ENCODE measurements at regions not wholly inside any gene's neighbourhood (a gene's known extent, or its start where the extent isn't known, plus 50 kb on each side); places are given as distances from the start of the nearest gene placed in this dataset.

- TF ChIP-seq EZH2phosphoT487 (IDR thresholded peaks at IDR 0.05; ENCODE audit: insufficient read depth, low read depth) (no peak), EZH2 (IDR thresholded peaks at IDR 0.05; ENCODE audit: insufficient read depth, poor library complexity, severe bottlenecking) (no peak)
- WGBS, 2 experiments (ENCODE audit: low coverage in 1 of 2, low lambda C conversion rate in 2 of 2, missing lambda C conversion rate in 2 of 2) = 87 to 90% methylated on average over 5 of the region's 5 CpGs
- Histone ChIP-seq H3K9me3 (ENCODE audit: low read depth) (no peaks in the 10 kb centered on the region), H3K4me1 (ENCODE audit: insufficient read depth) (no peaks in the 10 kb centered on the region; the same call in 1 of the 2 replicates), H2AFZ (no peak overlapping the region), H3K27me3 (replicated peaks; ENCODE audit: insufficient read depth) (no peaks in the 10 kb centered on the region), H4K20me1 (ENCODE audit: insufficient read depth) (no peaks in the 10 kb centered on the region), H3F3A (ENCODE audit: insufficient read depth) (0 out of 2 replicates have a peak, but pooled peaks cover 4% of the 10 kb centered on the region), H3K79me2 (ENCODE audit: insufficient read depth) (peaks cover 29% of the 10 kb centered on the region), H3K27ac (no peak overlapping the region), H3K9me2 (ENCODE audit: insufficient read depth) (no peaks in the 10 kb centered on the region), H3K4me2 (ENCODE audit: unreplicated experiment) (no peak overlapping the region), H3K9ac (no peak overlapping the region), H3K36me3 (ENCODE audit: low read depth) (no peaks in the 10 kb centered on the region), H3K4me3 (no peak overlapping the region)
- no peak for DNase-seq
- in situ Hi-C loops (cut with MboI) = no loop called here
Observed at GRCh38 chr5:167593329-167594060, 698.0 kb upstream of the WWC1 start.

- H3K9me3 ChIP-seq (ENCODE audit: low read depth) = no peaks in the 10 kb centered on the region
- TF ChIP-seq EZH2 (IDR thresholded peaks at IDR 0.05; ENCODE audit: insufficient read depth, poor library complexity, severe bottlenecking) = no peak
- in situ Hi-C loops (cut with MboI) = no loop called here
- H3F3A ChIP-seq (ENCODE audit: insufficient read depth) = no peaks in the 10 kb centered on the region
- no peak overlapping the region for H3K4me2 ChIP-seq (ENCODE audit: unreplicated experiment)
- no peaks in the 10 kb centered on the region for H3K27me3 ChIP-seq (replicated peaks; ENCODE audit: insufficient read depth)
- H2AFZ ChIP-seq = no peak overlapping the region
- no peaks in the 10 kb centered on the region for H4K20me1 ChIP-seq (ENCODE audit: insufficient read depth)
- no peaks in the 10 kb centered on the region for H3K36me3 ChIP-seq (ENCODE audit: low read depth)
- no peak for DNase-seq
- H3K9ac ChIP-seq = no peak overlapping the region
- peaks cover 26% of the 10 kb centered on the region for H3K79me2 ChIP-seq (ENCODE audit: insufficient read depth)
- no peaks in the 10 kb centered on the region for H3K9me2 ChIP-seq (ENCODE audit: insufficient read depth)
- H3K4me3 ChIP-seq = no peak overlapping the region
- H3K27ac ChIP-seq = no peak overlapping the region
- no peaks in the 10 kb centered on the region for H3K4me1 ChIP-seq (ENCODE audit: insufficient read depth)
Observed at GRCh38 chr5:167594061-167594435, 697.4 kb upstream of the WWC1 start.

DNA sequence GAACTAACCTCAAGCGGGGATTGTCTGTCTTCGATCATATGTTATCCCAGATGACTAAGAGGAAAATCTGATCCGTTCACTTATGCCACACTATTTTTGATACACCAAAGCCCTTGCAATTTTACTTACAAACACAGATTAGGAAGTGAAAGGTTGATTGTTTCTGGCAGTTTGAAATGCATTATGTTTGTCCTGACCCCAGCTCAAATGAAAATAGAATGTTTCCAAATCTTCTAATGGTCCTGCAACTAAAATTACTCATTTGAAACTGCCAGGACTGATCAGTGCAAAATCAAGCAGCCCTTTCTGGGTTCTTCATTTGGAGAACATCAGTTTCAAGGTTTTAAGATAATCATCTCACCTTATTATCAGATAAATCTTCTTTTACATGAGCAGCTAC, 696.7 kb upstream of the WWC1 start:
- in situ Hi-C loops (cut with MboI) = no loop called here
- DNase-seq = no peak
- Histone ChIP-seq H3K27ac (no peak overlapping the region), H3F3A (ENCODE audit: insufficient read depth) (no peaks in the 10 kb centered on the region), H3K9ac (no peak overlapping the region), H3K9me3 (ENCODE audit: low read depth) (no peaks in the 10 kb centered on the region), H3K79me2 (ENCODE audit: insufficient read depth) (peaks cover 23% of the 10 kb centered on the region), H4K20me1 (ENCODE audit: insufficient read depth) (no peaks in the 10 kb centered on the region), H3K4me3 (no peak overlapping the region), H3K36me3 (ENCODE audit: low read depth) (no peaks in the 10 kb centered on the region), H2AFZ (no peak overlapping the region), H3K4me1 (ENCODE audit: insufficient read depth) (no peaks in the 10 kb centered on the region), H3K27me3 (replicated peaks; ENCODE audit: insufficient read depth) (no peaks in the 10 kb centered on the region), H3K9me2 (ENCODE audit: insufficient read depth) (no peaks in the 10 kb centered on the region), H3K4me2 (ENCODE audit: unreplicated experiment) (no peak overlapping the region)
- 75 to 76% methylated on average over 3 of the region's 3 CpGs for WGBS, 2 experiments (ENCODE audit: low coverage in 1 of 2, low lambda C conversion rate in 2 of 2, missing lambda C conversion rate in 2 of 2)
- no peak for TF ChIP-seq EZH2 (IDR thresholded peaks at IDR 0.05; ENCODE audit: insufficient read depth, poor library complexity, severe bottlenecking)
- no peak for TF ChIP-seq EZH2phosphoT487 (IDR thresholded peaks at IDR 0.05; ENCODE audit: insufficient read depth, low read depth)

- H3K79me2 ChIP-seq (ENCODE audit: insufficient read depth) = peaks cover 19% of the 10 kb centered on the region
- 80 to 90% methylated on average over 3 of the region's 3 CpGs for WGBS, 2 experiments (ENCODE audit: low coverage in 1 of 2, low lambda C conversion rate in 2 of 2, missing lambda C conversion rate in 2 of 2)
- no peaks in the 10 kb centered on the region for H3K9me2 ChIP-seq (ENCODE audit: insufficient read depth)
- H3K36me3 ChIP-seq (ENCODE audit: low read depth) = no peaks in the 10 kb centered on the region
- TF ChIP-seq EZH2 (IDR thresholded peaks at IDR 0.05; ENCODE audit: insufficient read depth, poor library complexity, severe bottlenecking) (no peak), EZH2phosphoT487 (IDR thresholded peaks at IDR 0.05; ENCODE audit: insufficient read depth, low read depth) (no peak)
- H3F3A ChIP-seq (ENCODE audit: insufficient read depth) = no peaks in the 10 kb centered on the region
- no peaks in the 10 kb centered on the region for H4K20me1 ChIP-seq (ENCODE audit: insufficient read depth)
- no peak overlapping the region for H3K4me3 ChIP-seq
- no peaks in the 10 kb centered on the region for H3K27me3 ChIP-seq (replicated peaks; ENCODE audit: insufficient read depth)
- H3K27ac ChIP-seq = no peak overlapping the region
- no peak for DNase-seq
- in situ Hi-C loops (cut with MboI) = no loop called here
- H3K9me3 ChIP-seq (ENCODE audit: low read depth) = no peaks in the 10 kb centered on the region
- H3K4me2 ChIP-seq (ENCODE audit: unreplicated experiment) = no peak overlapping the region
- H2AFZ ChIP-seq = 0 out of 2 replicates have a peak overlapping the region, but pooled peaks have one; percentile 17
- no peaks in the 10 kb centered on the region for H3K4me1 ChIP-seq (ENCODE audit: insufficient read depth)
- no peak overlapping the region for H3K9ac ChIP-seq
Observed at GRCh38 chr5:167595196-167595595, 696.2 kb upstream of the WWC1 start.

- Histone ChIP-seq H3K9me3 (ENCODE audit: low read depth) (no peaks in the 10 kb centered on the region), H3K27ac (no peak overlapping the region), H3K27me3 (replicated peaks; ENCODE audit: insufficient read depth) (no peaks in the 10 kb centered on the region), H3K4me3 (no peak overlapping the region), H3K4me2 (ENCODE audit: unreplicated experiment) (no peak overlapping the region), H3K36me3 (ENCODE audit: low read depth) (no peaks in the 10 kb centered on the region), H2AFZ (no peak overlapping the region), H3F3A (ENCODE audit: insufficient read depth) (no peaks in the 10 kb centered on the region), H3K9ac (no peak overlapping the region), H3K9me2 (ENCODE audit: insufficient read depth) (no peaks in the 10 kb centered on the region), H4K20me1 (ENCODE audit: insufficient read depth) (no peaks in the 10 kb centered on the region), H3K4me1 (ENCODE audit: insufficient read depth) (peaks cover 12% of the 10 kb centered on the region; the same call in 1 of the 2 replicates), H3K79me2 (ENCODE audit: insufficient read depth) (peaks cover 4% of the 10 kb centered on the region; the same call in 1 of the 2 replicates)
- WGBS, 2 experiments (ENCODE audit: low coverage in 1 of 2, low lambda C conversion rate in 2 of 2, missing lambda C conversion rate in 2 of 2) = 81 to 90% methylated on average over 1 of the region's 1 CpG
- no peak for TF ChIP-seq EZH2phosphoT487 (IDR thresholded peaks at IDR 0.05; ENCODE audit: insufficient read depth, low read depth)
- no peak for TF ChIP-seq EZH2 (IDR thresholded peaks at IDR 0.05; ENCODE audit: insufficient read depth, poor library complexity, severe bottlenecking)
- no peak for DNase-seq
- in situ Hi-C loops (cut with MboI) = no loop called here
Observed at GRCh38 chr5:167598166-167598565, 693.3 kb upstream of the WWC1 start.
